Stimulated activated CD4-positive, alpha-beta T cell treated with anti-CD3 and anti-CD28 coated beads, Interleukin-15, amount 100 ng/mL, for 24 hours (primary cell): ENCODE measurements at regions not wholly inside any gene's neighbourhood (a gene's known extent, or its start where the extent isn't known, plus 50 kb on each side); places are given as distances from the start of the nearest gene placed in this dataset.

Experiments used
- DNase-seq: peaks from one replicate; pipeline ENCODE4 v3.0.0-alpha.2; 2020

DNA sequence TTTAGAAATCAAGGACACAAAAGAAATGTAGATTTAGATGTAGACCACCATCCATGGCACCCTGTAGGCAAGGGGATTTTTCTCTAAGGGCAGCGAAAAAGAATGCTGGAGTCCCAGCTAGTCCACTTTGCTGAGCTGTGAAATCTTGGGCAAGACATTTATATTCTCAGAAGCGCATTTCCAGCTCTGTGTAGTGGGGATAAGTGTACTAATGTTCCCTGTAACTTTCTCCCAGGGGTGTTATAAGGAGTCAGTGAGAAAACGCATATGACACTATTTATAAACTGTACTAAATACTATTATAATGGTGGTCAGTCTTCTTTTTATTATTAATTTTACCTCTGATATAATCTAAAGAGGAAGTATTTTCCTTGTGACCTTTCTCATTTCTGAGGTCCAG lies 133.4 kb upstream of the FRMD6 start:
- no peak for DNase-seq

DNA sequence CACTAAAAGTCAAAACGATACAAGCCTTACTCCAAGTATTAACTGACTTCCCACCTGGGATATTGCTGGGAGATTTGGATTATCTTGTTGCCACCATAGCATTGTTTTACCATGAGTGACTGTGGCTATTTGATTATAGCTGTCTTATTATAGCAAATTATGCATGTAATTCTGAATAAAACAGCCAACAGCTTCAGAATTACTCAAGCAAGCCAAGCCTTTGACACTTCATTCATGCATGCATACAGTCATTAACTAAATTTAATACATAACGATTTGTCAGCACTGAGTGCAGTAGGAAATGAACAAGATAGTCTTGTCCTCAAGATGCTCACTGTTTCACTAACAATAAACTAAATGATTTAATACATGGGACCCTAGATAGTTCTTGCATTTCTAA lies 133.0 kb upstream of the FRMD6 start:
- DNase-seq, result no peak

DNA sequence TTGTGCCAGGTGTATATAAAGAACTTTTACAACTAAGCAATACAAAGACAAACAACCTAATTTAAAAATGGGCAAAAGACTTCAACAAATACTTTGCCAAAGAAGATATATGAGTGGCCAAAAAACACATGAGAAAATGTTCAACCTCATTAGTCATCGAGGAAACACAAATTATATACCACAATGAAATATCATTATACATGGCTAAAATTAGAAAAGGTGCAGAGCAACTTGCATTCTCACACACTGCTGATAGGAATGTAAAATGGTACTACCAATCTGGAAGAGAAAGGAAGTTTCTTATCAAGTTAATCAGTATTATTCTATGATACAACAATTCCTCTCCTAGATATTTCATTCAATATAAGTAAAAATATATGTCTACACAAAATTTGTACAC lies 131.6 kb upstream of the FRMD6 start:
- no peak for DNase-seq

DNA sequence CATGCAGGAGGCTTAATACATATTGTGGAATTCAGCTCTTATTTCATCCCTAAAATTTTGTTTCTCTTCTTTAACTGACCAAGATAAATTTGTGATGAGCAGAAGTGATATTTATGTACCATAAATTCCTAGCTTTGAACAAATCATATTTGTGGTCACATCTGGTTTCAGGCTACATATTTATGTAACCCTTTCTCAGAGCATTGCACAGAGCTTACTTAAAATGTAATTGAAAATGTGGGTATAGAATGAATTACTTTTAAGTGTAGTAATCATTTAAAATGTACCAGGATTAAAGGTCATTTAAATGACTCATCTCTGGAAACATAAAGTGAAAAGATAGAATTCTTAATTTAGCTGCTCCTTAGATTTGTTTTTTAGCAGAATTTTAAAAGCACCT lies 129.9 kb upstream of the FRMD6 start:
- no peak for DNase-seq

DNA sequence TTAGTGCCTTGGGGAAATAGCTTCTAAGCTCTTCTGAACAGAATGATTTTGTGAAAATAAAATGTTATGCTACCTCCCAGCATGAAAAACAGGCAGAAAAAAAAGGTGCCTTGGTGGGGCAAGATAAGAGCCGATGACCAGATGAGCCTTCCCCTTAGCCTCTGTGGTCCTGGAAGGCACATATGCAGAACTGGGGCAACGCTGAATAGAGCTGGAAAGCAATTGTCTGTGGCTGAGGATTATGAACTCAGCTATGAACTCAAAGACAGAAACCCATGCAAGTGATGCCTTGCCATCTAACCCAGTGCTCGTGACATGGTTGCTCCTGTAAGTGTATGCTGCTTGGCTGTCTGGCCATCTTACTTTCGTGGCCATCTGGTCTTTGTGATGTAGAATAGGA lies 128.5 kb upstream of the FRMD6 start:
- DNase-seq, result no peak

DNA sequence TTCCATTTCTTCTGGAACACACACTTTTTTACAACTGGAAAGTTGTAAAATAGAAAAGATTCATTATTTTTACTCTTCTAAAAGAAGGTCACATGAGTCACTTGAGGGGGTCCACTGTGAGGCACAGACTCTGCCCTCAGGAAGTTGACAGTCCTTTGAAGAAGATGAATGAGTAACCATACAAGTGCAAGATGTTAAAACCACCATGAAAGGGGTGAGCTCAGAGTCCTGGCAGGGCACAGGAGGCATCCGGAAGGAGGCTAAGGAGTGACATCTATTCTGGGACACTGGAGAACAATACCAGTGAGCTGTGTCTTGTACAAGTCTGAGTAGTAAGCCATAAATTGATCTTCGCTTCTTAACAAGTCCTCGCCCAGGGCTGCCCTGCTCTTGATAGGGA lies 126.0 kb upstream of the FRMD6 start:
- no peak for DNase-seq

DNA sequence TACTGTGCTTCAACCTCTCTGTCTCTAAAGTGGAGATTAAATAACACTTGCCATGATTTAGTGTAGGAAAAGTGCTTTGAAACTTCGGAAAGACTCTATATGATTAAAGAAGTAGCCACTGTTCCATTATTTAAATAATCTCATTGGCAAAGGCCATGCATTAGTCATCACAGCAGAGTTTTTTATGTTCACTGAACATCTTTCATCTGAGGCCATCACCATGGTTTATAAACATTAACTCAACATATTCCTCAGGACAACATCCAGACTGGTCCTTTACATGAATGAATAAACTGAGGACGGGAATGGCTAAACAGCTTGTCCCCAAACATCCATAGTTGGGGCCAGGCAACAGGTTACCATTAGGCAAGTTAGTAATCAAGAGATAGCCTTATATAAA lies 124.6 kb upstream of the FRMD6 start:
- no peak for DNase-seq

DNA sequence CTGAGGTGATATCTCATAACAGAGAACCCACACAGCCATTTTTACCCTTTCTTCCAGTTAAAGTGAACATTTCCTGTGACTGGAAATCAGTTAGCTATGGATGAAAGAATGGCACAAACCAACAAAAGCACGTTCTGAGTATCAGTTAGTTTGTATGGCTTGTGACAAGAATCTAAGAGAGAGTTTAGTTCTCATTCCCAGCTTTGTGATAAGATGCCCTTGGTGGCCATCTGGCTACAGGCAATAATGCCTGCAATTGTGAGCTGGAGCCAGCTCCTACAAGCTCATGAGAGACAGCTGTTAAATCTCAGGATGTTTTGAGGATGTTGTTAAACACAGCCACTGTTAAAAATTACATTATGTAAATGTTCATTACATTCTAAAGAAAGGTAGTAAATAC lies 122.0 kb upstream of the FRMD6 start:
- DNase-seq, result no peak

DNA sequence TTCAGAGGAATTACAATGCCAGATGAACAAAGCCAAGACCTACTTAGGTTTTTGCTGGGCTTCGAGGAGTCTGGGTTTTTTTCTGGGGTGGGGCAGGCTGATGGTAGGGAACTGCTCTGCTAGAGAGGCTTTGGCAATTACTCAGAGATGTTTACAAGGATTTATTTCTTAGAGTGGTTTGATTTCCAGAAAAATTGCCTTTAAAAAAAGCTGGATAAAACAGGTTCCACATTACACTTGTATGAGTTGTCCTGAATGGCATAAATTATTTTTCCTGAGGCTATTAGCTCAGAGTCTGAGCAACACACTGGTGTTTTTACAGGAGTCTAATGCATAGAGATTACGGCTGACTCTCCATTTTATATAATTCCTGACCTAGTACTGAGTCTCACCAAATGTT lies 118.5 kb upstream of the FRMD6 start:
- DNase-seq, result no peak

DNA sequence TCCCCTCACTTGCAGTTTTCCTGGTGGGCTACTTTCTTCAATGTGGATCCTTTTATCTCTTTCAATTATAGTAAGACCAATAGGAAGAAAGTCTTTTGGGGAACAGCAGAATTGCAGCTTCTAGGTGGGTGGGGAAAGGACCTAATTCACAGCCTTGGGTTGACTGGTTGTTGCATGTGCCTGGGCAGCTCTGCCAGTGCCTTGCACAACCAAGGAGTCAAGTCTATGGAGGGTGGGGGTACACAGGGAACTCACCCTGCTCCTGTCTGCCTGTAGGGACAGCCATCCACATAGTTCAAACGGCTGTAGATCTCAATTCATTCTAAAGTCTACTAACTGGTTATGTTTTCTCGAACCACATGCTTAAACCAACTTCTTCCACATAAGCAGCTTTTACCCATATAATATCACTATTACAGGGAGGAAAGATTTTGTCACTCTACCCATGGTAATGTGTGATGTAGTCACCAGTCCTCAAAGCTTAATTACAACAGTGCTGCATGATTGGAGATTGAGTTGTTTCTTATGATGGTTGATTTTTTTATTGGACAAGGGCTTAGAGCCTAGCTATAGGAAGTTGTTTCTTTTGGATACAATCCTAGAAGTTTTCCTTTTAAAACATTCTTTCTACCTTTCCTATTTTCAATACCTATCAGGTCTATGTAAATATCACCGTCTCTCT lies 117.7 kb upstream of the FRMD6 start:
- DNase-seq, result no peak

DNA sequence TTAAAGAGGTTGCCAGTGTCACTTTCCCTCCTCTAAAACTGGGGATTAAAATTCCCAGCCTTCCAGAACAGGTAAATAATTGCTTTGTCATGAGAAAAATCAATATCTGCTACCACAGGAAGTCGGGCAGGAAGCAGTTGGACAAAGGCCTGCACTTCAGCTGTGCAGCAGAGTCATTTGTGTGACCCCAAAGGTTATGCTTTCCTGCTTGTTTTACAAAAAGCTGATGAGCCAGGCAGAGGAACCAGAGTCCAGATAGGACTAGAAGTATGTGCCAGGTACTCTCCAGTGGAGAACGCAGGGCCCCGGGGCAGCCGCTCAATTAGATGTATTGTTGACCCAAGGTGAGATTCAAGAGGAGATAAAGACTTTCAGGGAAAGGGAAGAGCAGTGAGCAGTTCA lies 117.1 kb upstream of the FRMD6 start:
- no peak for DNase-seq

DNA sequence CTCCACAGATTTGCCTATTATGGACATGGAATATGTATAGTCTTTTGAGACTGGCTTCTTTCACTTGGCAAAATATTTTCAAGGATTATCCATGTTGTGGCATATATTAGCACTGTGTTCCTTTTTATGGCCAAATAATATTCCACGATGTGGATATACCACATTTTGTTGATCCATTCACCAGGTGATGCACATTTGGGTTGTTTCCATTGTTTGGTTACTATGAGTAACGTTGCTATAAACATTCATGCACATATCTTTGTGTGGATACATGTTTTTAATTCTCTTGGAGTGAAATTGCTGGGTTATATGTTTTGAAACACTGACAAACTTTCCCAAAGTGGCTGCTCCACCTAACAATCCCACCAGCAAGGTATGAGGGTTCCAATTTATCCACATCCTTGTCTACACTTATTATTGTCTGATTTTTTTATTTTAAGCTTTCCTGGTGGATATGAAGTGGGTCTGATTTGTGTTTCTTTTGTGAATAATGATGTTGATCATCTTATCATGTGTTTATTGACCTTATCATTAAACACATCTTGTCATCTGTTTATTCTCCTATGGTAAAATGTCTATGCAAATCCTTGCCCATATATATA lies 116.2 kb upstream of the FRMD6 start:
- no peak for DNase-seq

DNA sequence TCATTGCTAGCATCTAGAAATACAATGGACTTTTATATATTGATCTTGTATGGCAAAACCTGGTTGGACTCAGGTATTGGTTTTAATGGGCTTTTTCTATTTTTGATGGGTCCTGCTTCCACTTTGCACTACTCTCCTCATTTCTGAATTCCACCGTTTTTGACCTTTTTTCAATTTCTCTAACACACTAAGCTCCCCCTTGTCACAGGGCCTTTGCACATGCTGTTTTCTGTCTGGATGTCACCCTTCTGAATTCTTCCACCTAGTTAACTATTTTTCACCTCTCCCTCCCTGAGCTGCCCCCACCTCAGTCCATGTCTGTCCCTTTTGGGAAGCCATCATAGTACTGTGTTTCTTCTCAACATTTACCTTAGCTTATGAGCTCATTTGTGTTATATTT lies 112.7 kb upstream of the FRMD6 start:
- no peak for DNase-seq

DNA sequence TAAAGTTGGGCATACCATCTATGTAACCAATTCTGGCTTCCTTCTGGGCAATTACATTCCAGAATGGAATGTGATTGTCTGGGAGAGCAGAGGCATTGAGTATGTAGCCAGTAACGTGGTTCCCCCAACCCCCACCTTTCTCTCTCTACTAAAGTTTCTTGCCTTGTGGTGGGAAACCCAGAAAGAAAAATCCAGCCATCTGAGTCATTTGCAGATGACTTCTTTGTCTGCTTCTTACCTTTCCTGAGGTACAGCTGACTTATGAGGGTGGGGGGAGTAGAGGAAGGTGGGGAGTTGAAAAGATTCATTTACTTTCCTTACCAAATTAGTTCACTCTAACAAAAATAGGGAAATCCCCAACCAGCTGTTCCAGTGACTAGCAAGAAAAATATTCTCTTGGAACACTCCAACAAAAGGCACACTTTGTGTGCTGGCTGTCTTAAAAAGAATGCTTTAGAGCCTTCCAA lies 112.1 kb upstream of the FRMD6 start:
- no peak for DNase-seq

DNA sequence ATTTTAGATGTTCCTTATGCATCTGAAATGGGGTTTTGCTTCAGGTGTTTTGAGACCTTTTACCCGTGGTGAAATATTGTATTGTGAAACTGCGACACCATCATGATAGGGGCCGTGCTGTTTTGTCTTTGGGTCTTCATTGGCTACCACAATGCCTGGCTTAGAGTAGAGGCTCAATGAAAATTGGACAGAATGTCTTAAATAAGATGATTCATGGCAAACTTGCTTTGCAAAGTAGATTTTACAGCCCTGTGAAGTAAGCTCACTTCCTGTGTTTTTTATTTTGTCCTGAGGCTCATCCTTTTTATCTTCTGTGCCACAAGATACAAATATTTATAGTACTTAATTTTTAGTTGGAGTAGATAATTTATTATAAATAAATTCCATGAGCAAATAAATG lies 111.3 kb upstream of the FRMD6 start:
- DNase-seq, result no peak

DNA sequence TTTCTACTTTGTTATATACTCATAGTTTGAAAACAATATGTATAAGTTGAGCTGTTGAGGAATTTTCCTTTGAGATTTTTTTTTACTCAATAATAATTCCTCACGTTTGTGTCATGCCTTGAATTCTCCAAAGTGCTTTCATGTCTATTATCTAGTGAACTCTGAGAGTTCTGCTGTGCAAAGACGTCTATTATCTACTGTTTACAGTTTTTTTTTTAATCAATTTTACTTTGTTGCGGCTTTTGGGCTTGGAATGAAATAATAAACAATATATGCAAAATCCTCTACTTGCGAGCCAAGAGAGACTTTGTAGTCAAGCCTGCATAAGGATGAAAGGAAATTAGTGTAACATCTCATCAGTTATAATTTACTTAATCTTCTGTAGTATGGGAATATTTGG lies 107.2 kb upstream of the FRMD6 start:
- DNase-seq, result no peak

DNA sequence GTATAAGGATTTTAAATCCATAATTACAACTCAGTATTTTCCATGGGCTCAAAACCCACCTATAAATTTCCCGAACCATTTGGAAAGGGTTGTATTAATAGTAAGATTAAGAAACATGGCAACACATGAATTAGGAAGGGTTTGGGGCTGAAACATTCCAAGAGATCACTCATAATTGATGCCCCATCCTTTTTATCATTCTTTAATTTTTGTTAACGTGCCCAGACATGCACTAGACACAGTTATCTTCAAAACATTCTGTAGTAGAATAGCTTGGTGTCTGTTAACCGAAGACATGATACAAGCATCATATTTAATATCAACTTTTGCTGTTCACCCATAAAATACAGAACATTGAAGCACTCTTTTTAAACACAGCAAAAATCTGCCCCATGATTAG lies 106.8 kb upstream of the FRMD6 start:
- no peak for DNase-seq

DNA sequence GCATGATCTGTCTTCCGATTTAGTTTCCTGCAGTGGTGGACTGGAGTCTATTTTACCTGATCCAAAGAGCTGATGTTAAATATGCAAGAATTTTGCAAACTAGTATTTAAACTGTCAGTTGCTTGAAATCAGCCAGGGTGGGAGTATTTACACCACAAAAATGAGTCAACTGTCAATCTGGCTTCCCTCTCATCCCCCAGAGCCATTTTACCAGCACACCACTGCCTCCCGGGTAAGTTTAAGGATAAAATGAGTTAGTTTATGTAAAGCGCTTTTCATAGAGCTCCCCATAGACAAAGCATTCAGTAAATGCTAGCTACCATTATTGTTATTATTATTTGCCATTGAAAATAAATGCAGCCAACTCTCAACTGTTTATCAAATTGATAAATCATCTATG lies 106.3 kb upstream of the FRMD6 start:
- no peak for DNase-seq

DNA sequence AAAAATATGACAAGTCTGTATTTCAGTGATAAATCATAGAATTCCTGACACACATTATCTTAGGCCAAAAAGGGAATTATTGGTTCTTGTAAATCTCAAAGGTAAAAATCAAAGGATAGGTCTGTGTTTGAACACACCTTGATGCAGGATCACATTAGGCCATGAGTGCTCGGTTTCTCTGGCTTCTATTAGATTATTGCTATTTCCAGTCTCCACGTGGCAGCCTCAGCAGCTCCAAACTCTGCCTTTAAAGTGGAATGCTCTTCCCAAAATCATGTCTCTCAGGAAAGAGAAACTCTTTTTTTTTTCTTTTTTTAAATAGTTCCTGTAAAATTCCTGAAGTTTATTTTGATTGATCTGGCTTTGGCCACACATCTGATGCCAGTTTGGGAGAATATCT lies 105.6 kb upstream of the FRMD6 start:
- no peak for DNase-seq

DNA sequence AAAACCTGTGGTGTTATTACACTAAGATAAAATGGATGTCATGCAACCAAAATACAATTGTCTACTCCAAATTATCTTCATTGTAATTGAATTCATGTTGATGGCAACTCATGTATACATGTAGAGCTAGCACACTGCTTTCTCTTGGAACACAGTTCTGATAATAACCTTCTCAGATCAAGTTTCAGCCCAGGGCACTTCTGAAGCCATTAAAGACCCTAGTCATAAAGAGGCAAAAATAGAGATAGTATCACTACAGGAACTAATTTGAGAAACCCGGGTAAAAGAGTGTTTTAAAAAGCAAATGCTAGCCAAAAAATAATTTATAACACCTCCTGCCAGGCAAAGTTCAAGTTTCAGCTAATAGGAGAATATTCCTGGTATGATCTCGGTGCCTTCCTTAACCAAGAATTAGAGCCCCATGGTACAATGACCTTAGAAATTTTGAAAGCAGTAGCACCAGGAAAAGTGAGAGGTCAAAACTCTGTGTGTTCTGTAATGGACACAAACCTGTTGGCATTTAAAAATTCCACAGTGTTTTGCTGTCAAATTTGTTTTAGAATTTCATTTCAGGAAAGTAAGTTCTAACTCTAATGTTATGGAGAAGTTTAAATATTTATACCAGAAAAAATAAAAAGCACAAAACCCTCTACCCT lies 105.0 kb upstream of the FRMD6 start:
- no peak for DNase-seq

DNA sequence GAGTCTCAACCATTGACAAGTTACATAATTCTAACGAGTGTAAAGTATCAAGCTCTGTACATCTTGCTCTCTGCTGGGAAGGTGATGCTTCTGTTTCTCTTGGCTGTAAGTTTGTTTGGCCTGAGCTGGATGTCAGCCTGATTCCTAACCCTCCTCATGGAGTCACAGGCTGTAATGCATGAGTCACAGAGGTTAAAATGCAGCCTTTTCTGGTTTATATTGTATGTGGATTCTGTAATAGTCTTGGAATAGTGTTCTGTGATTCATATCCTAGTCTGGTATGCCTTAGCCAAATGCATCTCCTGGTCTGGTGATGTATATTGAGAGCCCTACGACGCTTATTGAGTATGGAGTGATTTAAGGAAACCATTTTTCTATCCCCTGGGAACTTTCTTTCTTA lies 104.5 kb upstream of the FRMD6 start:
- DNase-seq, result no peak

DNA sequence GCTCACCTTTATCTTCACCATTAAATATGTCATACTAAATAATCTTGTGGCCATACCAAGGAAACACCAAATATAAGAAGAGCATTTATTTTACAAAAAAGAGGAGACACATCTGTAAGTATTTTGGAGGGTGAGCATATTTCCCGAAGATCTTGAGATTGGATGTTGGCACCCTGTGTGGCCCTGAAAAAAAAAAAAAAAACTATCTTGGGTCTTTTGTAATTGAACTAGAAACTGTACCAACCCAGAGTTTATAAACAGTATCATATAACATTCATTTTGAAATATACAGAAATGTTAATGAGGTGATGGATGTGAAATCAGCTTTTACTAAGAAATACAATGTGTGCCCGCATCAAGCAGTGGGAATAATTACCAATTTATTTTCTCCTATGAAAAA lies 104.0 kb upstream of the FRMD6 start:
- DNase-seq, result no peak

DNA sequence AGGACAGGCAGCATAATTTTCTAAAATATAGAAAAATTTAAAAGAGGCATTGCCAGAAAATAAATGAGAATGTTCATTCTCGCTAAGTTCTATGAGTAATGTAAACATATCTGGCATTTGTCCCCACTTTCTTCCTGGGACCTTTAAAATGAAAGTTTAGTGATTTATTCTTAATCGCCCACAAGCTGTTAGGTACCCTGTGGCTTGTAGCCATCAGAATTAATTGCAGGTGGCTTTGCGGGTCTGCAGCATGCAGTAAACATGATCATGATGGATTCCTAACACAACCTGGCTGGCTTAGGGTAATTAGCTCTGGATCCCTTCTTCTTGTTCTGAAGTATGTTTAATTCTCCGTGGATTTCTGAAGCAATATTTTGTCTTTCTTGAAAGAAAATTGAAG lies 103.5 kb upstream of the FRMD6 start:
- DNase-seq, result no peak

DNA sequence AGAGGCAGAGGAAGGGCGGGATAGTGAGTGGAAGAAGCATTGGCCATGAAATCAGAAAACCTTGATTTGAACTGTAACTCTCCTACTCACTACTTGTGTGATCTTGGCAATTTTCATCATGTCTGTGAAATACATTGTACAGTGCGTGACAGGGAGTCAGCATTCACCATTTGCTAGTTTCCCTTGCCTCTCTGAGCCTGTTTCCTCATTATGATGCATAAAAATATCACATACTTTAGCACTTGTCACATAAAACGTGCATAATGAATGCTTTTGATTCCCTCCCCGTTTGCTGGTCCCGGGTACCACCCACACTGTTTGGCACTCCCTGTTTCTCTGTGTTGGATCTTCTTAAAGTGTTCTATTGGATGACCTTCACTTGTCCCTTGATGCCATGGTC lies 101.1 kb upstream of the FRMD6 start:
- DNase-seq, result no peak

DNA sequence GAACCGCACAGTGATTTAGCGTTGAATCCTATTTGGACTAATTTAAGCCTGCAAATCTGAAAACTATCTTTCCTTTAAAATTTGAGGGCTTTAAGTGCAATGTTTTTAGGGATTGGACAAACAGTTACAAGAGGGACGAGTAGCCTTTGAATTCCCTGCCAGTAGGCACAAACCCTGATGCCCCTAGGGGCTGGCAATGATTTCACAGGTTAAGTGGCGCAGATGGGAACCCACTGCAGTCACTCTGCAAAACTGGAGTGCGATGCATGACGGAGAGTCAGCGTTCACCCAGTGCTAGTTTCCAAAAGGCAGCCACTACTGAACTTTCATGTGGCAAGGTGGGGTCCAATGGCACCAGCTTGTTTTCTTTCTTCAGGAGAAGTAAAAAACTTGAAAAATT lies 99.4 kb upstream of the FRMD6 start:
- DNase-seq, result no peak
